GM21447 (cell line): ENCODE measurements at regions not wholly inside any gene's neighbourhood (a gene's known extent, or its start where the extent isn't known, plus 50 kb on each side); places are given as distances from the start of the nearest gene placed in this dataset.
A peak's percentile ranks its signal among the peaks of the same experiment; 100 is the strongest.

Source experiments
- ATAC-seq: cut with Tn5 transposase; IDR thresholded peaks from one replicate; pipeline ENCODE4 v1.9.1; 2021; ENCODE audit not compliant: unreplicated experiment

DNA sequence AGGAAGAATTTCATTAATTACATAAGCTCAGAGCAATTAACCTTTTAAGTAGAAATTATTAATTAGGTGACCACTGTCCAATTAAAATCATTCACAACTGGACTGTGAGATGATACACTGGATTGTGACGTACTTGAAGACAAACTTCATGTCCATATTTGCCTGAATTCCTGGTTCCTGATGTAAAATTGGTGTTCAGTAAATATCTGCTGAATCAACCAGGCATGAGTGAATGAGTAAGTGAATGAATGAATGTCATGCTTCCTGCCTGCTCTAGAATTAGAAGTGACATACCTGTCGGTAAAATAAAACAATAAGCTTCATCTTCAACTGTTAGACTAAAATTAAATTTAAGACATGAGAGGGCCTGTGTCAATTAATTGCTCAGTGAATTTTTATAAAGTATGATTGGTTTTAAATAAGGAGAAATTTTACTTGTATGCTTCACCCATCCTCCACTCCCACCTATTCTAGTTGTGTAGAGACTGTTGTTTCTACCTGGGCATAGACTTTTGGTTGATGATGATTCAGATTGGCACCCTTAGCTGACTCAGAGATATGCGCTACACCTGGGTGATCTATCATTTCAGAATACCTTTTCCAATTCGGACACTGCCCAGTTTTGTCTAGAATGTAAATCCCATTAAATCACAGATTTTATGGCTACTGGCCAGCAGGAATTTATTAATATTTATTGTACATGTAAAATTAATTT is 56.9 kb upstream of the PTGS2 start:
- ATAC-seq: no peak

DNA sequence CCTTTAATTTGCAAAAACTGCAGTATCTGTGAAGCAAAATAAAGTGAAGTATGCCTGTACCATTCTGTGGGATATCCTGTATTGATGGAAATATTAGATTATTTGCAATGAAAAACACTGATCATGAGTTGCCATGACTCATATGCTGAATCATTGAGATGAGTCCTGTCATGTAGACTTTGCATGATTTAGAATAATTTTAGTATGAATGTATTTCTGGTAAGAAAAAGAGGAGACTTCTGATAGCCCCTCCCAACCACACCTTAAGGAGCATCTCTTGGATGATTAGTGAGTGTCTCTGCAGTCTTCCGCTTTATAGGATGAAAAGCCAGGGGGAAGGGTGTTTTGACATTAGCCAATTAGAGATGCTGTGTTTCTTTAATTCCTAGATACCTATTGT is 55.2 kb upstream of the PTGS2 start:
- ATAC-seq: no peak

DNA sequence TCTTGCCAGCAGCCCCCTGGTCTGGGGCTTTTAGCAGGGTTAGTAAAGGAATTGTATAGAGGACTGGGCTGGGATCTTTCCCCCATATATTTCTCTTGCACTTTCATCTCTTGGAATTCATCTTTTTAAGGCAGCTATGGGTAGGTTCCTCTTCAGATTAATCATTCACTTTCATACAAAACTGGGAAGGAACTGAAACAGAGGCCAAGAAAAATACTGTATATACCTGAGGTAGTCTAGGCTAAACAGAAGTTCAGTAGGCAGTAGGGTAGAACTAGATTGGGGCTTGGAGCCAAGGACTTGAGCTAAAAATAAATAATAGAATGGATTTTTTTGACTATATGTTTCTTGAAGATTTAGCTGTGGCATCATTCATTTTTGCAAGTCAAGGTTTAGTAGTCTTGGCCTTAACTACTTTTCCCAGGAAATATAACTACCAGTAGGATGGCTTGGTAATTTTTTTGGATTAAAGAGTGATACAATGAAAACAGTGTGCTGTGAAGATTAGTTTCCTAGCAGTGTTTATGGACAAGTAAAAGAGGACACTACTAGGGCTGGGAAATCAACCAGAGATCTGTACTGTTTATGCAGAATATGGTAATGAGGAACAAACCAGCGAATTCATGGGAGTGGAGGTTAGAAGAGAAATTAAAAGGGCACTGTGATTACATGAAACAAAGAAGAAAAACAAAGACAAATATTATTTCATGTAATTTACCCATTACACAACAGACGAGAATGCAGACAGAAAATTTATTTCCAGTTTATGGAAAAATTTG is 50.9 kb upstream of the PTGS2 start:
- peak; percentile 53 for ATAC-seq
